ENCODE measurements at regions not wholly inside any gene's neighbourhood (a gene's known extent, or its start where the extent isn't known, plus 50 kb on each side); places are given as distances from the start of the nearest gene placed in this dataset.

- peak; percentile 38 to 89 (median 76) for DNase-seq (ENCODE audit: low read depth in 2 of 3, low spot score in 2 of 3)
These were observed 300.7 kb downstream of the CLIC5 start for GRCh38 chr6:45714741-45715507.

DNA sequence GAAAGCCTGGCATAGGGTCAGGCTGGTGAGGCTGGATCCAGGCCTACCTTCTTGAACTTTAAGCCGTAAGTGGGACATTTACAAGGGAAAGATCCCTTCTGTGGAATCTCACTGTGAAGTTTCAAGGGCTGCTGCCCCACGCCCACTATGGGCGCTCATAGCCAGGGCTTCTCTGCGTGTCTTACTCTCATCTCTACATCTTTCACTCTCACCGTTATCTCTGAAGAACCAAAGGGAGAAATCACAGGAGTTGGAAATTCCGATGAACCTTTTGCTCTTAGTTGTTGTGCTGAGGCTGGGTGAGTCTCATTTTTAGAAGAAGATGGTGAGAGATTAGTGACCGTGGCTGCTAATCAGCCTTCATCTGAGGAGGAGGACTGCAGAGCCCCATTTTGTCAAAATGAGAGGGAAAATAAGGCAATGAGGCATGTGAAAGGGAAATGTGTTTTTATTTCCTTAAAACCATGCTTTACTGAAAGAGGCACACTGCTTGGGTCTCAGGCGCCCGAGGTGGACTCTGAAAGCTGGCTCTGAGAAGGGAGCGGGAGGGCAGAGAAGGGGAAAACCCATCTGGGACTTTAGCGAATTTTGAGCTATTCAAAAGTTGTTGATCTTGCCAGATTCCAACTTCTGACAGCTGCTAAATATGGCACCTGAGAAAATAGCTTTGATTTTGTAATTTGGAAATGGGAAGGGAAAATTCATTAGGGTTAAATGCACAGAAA, 301.5 kb downstream of the CLIC5 start:
- no peak for DNase-seq (ENCODE audit: low read depth in 2 of 3, low spot score in 2 of 3)

All from hematopoietic multipotent progenitor cell (in vitro differentiated cells).